Activated naive CD4-positive, alpha-beta T cell treated with anti-CD3 and anti-CD28 coated beads, Interleukin-2, amount 50 U/mL, for 24 hours (primary cell): ENCODE measurements at regions not wholly inside any gene's neighbourhood (a gene's known extent, or its start where the extent isn't known, plus 50 kb on each side); places are given as distances from the start of the nearest gene placed in this dataset.
A peak's percentile ranks its signal among the peaks of the same experiment; 100 is the strongest.
"Not testable (repeated sequence)": the region's sequence is repeated elsewhere in the genome, so short reads cannot be mapped to it uniquely, and the experiment has no call there.

ENCODE experiments used
- H3K27ac Mint-ChIP-seq: one replicate; pipeline ENCODE4 v1.8.0; 2021; ENCODE audit warnings: mild to moderate bottlenecking, mixed read lengths
- H3K27me3 Mint-ChIP-seq: one replicate; pipeline ENCODE4 v1.8.0; 2021; ENCODE audit warnings: mixed read lengths
- H3K36me3 Mint-ChIP-seq: one replicate; pipeline ENCODE4 v1.8.0; 2021; ENCODE audit warnings: mixed read lengths
- H3K4me1 Mint-ChIP-seq: one replicate; pipeline ENCODE4 v1.8.0; 2021; ENCODE audit warnings: mixed read lengths
- H3K4me3 Mint-ChIP-seq: one replicate; pipeline ENCODE4 v1.8.0; 2021; ENCODE audit warnings: mild to moderate bottlenecking, mixed read lengths
- H3K9me3 Mint-ChIP-seq: one replicate; pipeline ENCODE4 v1.8.0; 2021; ENCODE audit warnings: mixed read lengths

DNA sequence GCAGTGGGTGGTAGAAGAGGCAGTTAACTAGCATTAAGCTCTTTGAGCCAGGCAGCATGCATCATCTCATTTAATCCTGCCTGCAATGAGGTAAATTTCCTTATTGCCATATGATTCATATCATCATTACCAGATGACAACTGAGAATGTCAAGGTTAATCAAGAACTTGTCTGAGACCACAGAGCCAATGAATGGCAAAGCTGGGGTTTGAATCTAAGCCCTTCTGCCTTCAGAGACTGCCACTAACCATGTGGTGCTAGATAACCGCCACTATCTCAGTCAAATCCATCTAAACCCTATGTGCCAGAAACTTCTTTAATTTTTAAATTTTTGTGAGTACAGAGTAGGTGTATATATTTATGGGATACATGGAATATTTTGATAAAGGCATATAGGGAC, 77.8 kb upstream of the GRIP1 start:
- H3K4me3 Mint-ChIP-seq: no peak overlapping the region
- no peaks in the 10 kb centered on the region for H3K9me3 Mint-ChIP-seq
- no peak overlapping the region for H3K27ac Mint-ChIP-seq
- no peaks in the 10 kb centered on the region for H3K27me3 Mint-ChIP-seq
- peaks cover 10% of the 10 kb centered on the region for H3K4me1 Mint-ChIP-seq
- peaks cover 1% of the 10 kb centered on the region for H3K36me3 Mint-ChIP-seq

DNA sequence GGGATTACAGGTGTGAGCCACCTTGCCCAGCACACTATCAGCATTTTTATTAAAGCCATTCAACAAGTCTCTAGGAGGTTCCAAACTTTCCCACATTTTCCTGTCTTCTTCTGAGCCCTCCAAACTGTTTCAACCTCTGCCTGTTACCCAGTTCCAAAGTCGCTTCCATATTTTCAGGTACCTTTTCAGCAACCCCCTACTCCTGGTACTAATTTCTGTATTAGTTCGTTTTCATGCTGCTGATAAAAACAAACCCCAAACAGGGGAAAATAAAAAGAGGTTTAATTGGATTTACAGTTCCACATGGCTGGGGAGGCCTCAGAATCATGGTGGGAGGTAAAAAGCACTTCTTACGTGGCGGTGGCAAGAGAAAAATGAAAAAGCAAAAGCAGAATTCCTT, 81.2 kb upstream of the GRIP1 start:
- H3K9me3 Mint-ChIP-seq, H3K27ac Mint-ChIP-seq, H3K4me3 Mint-ChIP-seq, H3K27me3 Mint-ChIP-seq, H3K36me3 Mint-ChIP-seq: not testable (repeated sequence)
- H3K4me1 Mint-ChIP-seq: peaks cover 15% of the 10 kb centered on the region

DNA sequence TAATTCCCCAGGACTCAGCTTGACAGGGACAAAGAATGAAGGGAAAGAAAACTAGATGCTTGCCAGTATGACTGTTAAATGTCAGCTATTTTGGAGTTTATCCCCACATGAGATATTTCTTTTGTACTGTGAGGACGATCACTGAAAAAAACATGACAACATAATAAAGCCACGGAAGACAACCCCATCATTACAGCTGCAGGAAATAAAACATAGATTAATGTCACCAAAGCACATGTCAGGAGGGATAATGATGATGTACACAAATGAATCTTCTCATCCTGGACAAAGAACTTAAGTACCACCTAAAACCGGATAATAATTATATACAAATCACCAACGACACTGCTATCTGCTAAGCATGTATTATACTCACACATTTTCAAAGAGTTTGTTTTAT, 84.6 kb upstream of the GRIP1 start:
- no peaks in the 10 kb centered on the region for H3K36me3 Mint-ChIP-seq
- H3K27me3 Mint-ChIP-seq: no peaks in the 10 kb centered on the region
- H3K9me3 Mint-ChIP-seq: no peaks in the 10 kb centered on the region
- H3K4me1 Mint-ChIP-seq: peaks cover 38% of the 10 kb centered on the region
- no peak overlapping the region for H3K27ac Mint-ChIP-seq
- H3K4me3 Mint-ChIP-seq: no peak overlapping the region

DNA sequence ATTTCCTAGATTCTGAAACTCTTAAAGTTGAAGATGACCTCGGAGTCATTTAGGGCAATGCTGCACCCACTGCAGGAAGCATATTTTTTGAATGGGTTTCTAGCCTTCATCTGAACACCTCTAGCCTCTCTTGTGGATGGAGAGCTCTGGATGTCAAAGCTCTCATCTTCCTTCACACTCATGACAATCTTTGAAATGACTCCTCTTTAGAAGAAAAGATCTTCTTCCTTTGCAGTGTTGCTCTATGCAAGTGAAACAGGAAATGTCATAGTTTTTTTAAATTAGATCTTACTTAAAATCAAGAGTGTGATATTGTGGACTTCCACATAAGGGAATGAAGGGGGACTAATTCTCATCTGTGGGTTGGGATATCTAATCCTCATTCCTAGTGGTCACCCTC, 86.3 kb upstream of the GRIP1 start:
- H3K4me3 Mint-ChIP-seq: peak overlapping the region; percentile 11

DNA sequence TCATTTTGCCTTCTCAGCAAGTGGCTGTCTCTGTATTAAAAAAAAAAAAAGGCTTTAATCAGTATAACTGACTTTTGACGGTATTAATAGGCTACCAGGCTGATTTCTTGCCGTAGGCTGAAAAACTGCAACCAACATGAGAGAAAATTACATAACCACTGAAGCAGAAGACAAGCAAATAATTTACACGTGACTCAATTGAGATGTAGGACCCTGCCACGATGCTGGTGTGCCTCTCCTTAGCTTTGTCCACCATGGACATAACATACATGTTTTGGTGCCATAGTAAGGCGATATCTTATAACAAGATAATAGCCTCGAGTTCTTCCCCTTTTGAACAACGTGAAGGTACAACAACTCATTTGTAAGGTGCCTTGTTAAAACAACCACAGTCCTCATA, 88.7 kb upstream of the GRIP1 start:
- Mint-ChIP-seq H3K4me3 (peak overlapping the region; percentile 16), H3K4me1 (peaks cover 44% of the 10 kb centered on the region), H3K27me3 (no peaks in the 10 kb centered on the region), H3K9me3 (no peaks in the 10 kb centered on the region), H3K27ac (no peak overlapping the region), H3K36me3 (no peaks in the 10 kb centered on the region)

More for the DNA sequence above, 86.3 kb upstream of the GRIP1 start:
- Mint-ChIP-seq H3K36me3 (no peaks in the 10 kb centered on the region), H3K27me3 (no peaks in the 10 kb centered on the region), H3K9me3 (no peaks in the 10 kb centered on the region), H3K4me1 (peaks cover 44% of the 10 kb centered on the region), H3K27ac (peak overlapping the region; percentile 73)

DNA sequence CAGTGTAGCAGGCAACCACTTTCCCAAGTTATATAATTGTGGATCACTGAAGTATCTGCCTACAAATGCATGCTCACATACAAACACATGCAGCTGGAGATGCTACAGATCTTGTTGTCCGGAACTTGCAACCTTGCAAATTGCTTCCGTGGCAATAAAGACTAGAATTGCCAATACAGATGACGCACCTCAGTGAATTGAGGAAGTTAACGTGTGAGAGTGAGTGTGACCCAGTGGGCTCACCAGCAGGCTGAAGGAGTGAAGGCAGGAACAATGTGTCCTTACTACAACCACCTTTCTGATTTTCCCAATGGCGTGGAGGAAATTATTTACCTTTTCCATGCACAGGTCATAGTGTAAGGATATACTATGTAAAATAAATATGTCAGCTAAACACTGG, 89.4 kb upstream of the GRIP1 start:
- Mint-ChIP-seq H3K4me3 (no peak overlapping the region), H3K27me3 (no peaks in the 10 kb centered on the region), H3K4me1 (peaks cover 44% of the 10 kb centered on the region), H3K27ac (no peak overlapping the region), H3K9me3 (no peaks in the 10 kb centered on the region), H3K36me3 (no peaks in the 10 kb centered on the region)

DNA sequence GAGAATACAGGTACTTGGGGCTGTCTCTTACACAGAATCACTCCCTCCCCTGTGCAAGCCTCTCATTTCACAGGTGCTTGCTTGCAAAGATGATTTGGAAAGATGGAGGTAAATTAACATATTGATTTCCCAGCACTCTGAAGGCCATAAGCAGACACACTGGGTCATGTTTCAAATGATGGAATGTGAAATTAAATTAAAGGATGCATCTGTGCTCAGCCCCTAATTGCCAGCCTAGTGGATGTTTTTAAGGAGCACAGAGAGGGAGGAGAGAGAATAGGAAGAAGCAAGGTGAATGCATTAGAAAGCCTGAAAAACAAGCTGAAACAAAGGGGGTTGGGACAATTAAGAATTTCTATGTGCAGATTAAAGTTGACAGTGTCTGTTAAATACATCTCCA, 96.1 kb upstream of the GRIP1 start:
- no peaks in the 10 kb centered on the region for H3K9me3 Mint-ChIP-seq
- no peak overlapping the region for H3K4me3 Mint-ChIP-seq
- no peaks in the 10 kb centered on the region for H3K36me3 Mint-ChIP-seq
- peaks cover 40% of the 10 kb centered on the region for H3K4me1 Mint-ChIP-seq
- H3K27me3 Mint-ChIP-seq: no peaks in the 10 kb centered on the region
- H3K27ac Mint-ChIP-seq: no peak overlapping the region

DNA sequence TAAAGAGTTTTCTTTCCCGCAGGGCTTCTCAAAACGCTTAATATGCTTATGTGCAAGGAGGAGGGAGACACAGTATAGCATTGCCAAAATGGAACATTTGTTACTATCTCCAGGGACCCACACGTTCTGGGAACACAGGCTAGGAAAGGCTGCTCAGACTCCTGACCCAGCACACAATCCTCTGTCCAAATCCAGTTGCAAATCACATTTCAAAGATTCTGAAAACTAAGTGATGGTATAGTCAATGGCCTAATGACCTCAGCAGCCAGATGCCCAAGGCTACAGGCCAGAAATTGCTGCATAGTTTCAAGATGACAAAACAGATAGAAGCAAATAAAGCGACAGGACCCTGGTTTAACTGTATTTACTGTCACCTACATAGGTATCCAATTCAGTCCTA, 97.0 kb upstream of the GRIP1 start:
- no peaks in the 10 kb centered on the region for H3K27me3 Mint-ChIP-seq
- no peaks in the 10 kb centered on the region for H3K36me3 Mint-ChIP-seq
- no peaks in the 10 kb centered on the region for H3K9me3 Mint-ChIP-seq
- H3K4me3 Mint-ChIP-seq: no peak overlapping the region
- no peak overlapping the region for H3K27ac Mint-ChIP-seq
- H3K4me1 Mint-ChIP-seq: peaks cover 40% of the 10 kb centered on the region

DNA sequence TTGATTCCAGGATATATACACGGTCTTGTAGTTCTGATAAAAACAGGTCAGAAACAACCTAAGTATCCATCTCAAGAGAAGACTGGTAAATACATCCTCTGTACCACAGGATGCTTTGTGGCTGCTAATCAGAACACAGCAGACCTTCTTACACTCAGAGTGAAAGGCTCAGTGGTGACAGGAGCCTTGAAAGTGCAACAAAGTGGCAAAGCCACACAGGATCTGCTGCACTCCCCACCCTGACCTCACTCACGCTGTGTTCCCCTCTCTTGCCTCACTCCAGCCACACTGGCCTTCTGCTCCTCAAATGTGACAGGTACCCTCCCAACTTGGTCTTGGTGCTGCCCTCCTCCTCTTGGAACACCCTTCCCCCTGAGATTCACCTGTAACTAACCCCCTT, 98.1 kb upstream of the GRIP1 start:
- Mint-ChIP-seq H3K27me3 (no peaks in the 10 kb centered on the region), H3K27ac (peak overlapping the region; percentile 25), H3K4me1 (peaks cover 40% of the 10 kb centered on the region), H3K4me3 (peak overlapping the region; percentile 8), H3K9me3 (no peaks in the 10 kb centered on the region), H3K36me3 (no peaks in the 10 kb centered on the region)

DNA sequence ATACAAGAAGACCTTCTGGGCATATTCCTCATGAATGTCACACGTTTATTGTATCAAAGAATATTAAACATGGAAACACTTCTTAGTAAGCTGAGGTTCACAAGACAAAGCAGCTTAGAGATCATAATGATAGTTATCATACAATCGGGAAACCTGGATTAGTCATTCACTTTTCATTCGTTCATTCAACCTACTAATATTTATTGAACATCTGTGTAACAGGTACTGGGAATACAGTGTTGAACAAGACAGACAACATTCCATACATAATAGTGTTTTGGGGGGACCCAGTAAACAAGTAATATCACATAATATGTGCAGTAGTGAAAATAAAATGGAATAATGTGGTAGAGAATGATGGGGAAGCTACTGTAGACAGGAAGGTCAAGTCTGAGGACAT, 100.6 kb upstream of the GRIP1 start:
- no peaks in the 10 kb centered on the region for H3K36me3 Mint-ChIP-seq
- H3K4me3 Mint-ChIP-seq: no peak overlapping the region
- H3K9me3 Mint-ChIP-seq: no peaks in the 10 kb centered on the region
- no peak overlapping the region for H3K27ac Mint-ChIP-seq
- no peaks in the 10 kb centered on the region for H3K27me3 Mint-ChIP-seq
- H3K4me1 Mint-ChIP-seq: peaks cover 34% of the 10 kb centered on the region

DNA sequence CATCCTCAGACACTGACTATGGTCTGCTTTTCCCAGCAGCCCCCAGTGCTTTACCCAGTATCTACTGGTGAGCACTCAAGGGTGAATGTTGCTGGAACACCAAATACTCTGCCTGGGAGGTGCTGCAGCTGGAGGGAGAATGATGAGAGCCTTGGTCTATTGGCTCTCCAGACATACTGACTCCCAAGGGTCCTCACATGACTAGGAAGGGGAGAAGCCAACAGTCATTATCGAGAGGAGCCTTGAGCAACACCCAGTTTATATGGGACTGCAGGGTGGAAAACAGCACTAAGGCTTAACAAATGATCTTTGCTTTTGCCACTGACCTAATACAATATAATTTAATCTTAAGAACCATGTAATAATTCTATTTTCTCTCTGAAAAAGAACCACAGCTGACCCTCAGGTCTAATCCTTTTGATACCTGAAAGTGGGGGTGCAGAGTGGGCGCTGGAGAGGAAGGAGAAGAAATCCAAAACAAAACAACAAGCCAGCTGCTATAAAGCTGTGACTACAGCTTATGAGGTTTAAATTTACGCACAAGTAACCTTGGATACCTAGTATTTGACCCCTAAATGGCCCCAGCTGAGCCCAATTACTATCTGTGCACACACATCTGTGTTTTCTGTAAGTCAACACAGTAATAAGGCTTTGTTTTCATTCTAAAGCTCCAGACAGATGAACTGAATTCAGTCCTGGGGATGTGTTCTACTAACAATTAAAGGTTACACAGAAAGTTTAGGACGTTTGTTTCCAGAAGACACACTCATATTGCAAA, 107.8 kb upstream of the GRIP1 start:
- Mint-ChIP-seq H3K36me3 (no peaks in the 10 kb centered on the region), H3K9me3 (no peaks in the 10 kb centered on the region), H3K4me3 (no peak overlapping the region), H3K27me3 (no peaks in the 10 kb centered on the region), H3K27ac (no peak overlapping the region), H3K4me1 (no peaks in the 10 kb centered on the region)

DNA sequence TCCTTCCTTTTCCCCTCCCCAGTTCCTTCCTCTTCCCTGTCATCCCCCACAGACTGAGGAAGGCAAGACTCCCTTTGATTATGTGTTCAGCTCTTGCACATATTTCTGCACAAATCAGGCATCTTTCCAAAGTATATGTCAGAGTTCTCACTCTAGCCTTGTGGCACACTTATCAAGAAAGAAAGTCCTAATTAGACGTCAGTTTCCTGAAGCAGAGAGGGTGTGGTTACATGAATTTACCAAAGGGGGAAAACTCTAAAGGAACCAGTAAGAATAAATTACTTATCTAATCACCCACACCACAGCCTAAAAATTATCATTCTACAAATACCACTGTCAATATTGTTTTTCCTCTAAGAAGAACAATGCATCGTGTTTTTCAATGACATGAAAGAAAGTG, 120.7 kb upstream of the GRIP1 start:
- no peaks in the 10 kb centered on the region for H3K36me3 Mint-ChIP-seq
- no peaks in the 10 kb centered on the region for H3K9me3 Mint-ChIP-seq
- H3K27ac Mint-ChIP-seq: no peak overlapping the region
- H3K4me3 Mint-ChIP-seq: no peak overlapping the region
- H3K4me1 Mint-ChIP-seq: peaks cover 5% of the 10 kb centered on the region
- H3K27me3 Mint-ChIP-seq: no peaks in the 10 kb centered on the region

DNA sequence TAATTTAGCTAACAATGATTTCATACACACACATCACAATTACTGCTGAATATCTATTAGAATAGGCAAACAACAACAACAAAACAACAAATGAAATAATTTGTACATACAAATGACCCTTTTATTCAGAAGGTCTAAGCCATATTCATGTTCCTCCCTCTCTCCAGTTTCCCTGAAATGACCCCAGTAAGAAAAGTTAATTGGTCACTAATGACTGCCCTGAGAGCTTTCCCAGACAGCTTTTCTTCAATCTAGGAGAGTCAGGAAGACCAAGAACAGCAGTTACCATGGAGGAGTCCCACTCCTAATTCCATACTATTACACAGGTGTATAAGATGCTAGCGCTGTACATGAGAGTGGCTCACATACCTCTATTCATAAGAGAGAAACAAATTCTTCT, 121.2 kb upstream of the GRIP1 start:
- H3K27me3 Mint-ChIP-seq: no peaks in the 10 kb centered on the region
- no peak overlapping the region for H3K4me3 Mint-ChIP-seq
- peaks cover 5% of the 10 kb centered on the region for H3K4me1 Mint-ChIP-seq
- no peaks in the 10 kb centered on the region for H3K36me3 Mint-ChIP-seq
- H3K9me3 Mint-ChIP-seq: no peaks in the 10 kb centered on the region
- no peak overlapping the region for H3K27ac Mint-ChIP-seq

DNA sequence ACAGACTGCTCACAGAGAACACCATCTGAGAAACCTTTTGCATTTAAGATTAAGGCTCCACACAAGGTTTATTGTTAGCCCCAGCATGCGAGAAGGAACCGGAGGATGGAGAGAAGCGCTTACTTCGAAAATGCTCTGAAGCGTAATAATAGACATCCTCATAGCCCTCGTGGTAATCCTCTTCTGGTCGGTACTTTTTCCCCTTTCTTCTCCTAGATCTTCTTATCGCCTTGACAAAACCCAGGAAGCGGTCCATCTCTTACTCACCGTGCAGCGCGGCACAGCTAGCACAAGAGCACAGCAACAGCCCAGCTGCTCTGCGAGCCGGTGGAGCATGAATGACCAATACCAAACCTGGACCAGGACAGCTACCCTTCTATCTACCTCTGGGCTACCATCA, 125.1 kb upstream of the GRIP1 start:
- H3K9me3 Mint-ChIP-seq: no peaks in the 10 kb centered on the region
- H3K4me1 Mint-ChIP-seq: peaks cover 5% of the 10 kb centered on the region
- no peak overlapping the region for H3K4me3 Mint-ChIP-seq
- no peaks in the 10 kb centered on the region for H3K36me3 Mint-ChIP-seq
- peaks cover 2% of the 10 kb centered on the region for H3K27me3 Mint-ChIP-seq
- no peak overlapping the region for H3K27ac Mint-ChIP-seq

DNA sequence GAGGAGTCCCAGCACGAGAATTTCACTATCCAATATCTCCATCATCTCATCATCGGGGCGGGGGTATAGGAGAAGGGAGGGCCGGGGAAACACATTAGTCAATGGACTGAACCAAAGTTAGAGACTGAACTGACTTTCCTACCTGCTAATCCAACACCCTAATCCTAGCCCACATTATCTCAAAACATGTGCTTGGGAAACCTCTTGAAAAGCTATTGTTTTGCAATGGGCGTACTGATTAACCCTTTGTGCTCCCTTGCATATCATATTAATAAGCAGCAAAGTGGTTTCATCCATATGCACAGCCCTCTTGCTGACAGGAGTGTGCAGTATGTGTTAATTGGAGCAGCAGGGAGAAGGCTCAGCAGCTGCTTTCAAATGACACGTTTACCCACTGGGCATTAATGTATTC, 125.7 kb upstream of the GRIP1 start:
- Mint-ChIP-seq H3K9me3 (no peaks in the 10 kb centered on the region), H3K27ac (no peak overlapping the region), H3K36me3 (no peaks in the 10 kb centered on the region)

DNA sequence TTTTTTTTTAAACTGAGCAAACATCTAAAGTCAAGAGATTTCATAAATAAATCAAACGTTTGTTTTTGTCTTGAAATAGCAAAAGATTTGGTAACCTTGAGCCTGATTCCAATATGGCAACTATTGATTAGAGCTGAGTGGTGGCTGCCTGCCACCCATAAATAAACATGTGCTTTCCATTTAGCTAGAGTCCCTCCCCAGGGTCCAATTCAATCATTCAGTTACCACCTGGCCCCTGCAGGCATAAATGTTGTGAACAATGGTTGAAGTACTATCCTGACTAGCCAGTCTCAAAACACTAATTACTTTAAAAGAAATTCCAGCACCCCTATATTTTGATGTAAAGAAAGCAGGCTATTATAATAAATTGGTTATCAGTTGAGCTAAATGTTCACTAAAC, 129.7 kb upstream of the GRIP1 start:
- Mint-ChIP-seq H3K36me3 (no peaks in the 10 kb centered on the region), H3K4me1 (peaks cover 10% of the 10 kb centered on the region), H3K27me3 (peaks cover 2% of the 10 kb centered on the region), H3K4me3 (no peak overlapping the region), H3K9me3 (no peaks in the 10 kb centered on the region), H3K27ac (no peak overlapping the region)

More for the DNA sequence above, 125.7 kb upstream of the GRIP1 start:
- Mint-ChIP-seq H3K4me3 (no peak overlapping the region), H3K27me3 (peaks cover 2% of the 10 kb centered on the region), H3K4me1 (peaks cover 2% of the 10 kb centered on the region)
